Karpas-422 (cell line): ENCODE measurements at regions not wholly inside any gene's neighbourhood (a gene's known extent, or its start where the extent isn't known, plus 50 kb on each side); places are given as distances from the start of the nearest gene placed in this dataset.
"Not testable (repeated sequence)": the region's sequence is repeated elsewhere in the genome, so short reads cannot be mapped to it uniquely, and the experiment has no call there.

ENCODE experiments used
- DNase-seq: peaks from one replicate; pipeline ENCODE4 v3.0.0-alpha.2; 2015
- H2AFZ ChIP-seq: fragments of 200-600 bp; sonication (generic); 2 replicates; pipeline ENCODE4 v1.6.1; 2014; ENCODE audit warnings: antibody characterized with exemption, low read length, mixed read lengths
- H3K27ac ChIP-seq: fragments of 200-600 bp; sonication (generic); 2 replicates; pipeline ENCODE4 v1.5.1; 2014; ENCODE audit warnings: mild to moderate bottlenecking, low read length, moderate library complexity
- H3K27me3 ChIP-seq: fragments of 200-600 bp; sonication (generic); 2 replicates; pipeline ENCODE4 v1.6.1; 2014; ENCODE audit warnings: low read length, mixed read lengths
- H3K36me3 ChIP-seq: fragments of 200-600 bp; sonication (generic); 2 replicates; pipeline ENCODE4 v1.6.1; 2014; ENCODE audit warnings: low read length, mixed read lengths; ENCODE audit not compliant: insufficient read depth
- H3K4me1 ChIP-seq: fragments of 200-600 bp; sonication (generic); 2 replicates; pipeline ENCODE4 v1.6.1; 2014; ENCODE audit warnings: mild to moderate bottlenecking, low read length, mixed read lengths
- H3K4me2 ChIP-seq: fragments of 200-600 bp; sonication (generic); 2 replicates; pipeline ENCODE4 v1.6.1; 2014; ENCODE audit warnings: low read length, low read depth, mild to moderate bottlenecking; ENCODE audit not compliant: poor library complexity, severe bottlenecking
- H3K4me3 ChIP-seq: fragments of 200-600 bp; sonication (generic); 2 replicates; pipeline ENCODE4 v1.5.1; 2014; ENCODE audit warnings: mild to moderate bottlenecking, antibody characterized with exemption, low read length, mixed read lengths
- H3K79me2 ChIP-seq: fragments of 200-600 bp; sonication (generic); 2 replicates; pipeline ENCODE4 v1.6.1; 2014; ENCODE audit warnings: mild to moderate bottlenecking, low read length, mixed read lengths
- H3K9ac ChIP-seq: fragments of 200-600 bp; sonication (generic); 2 replicates; pipeline ENCODE4 v1.6.0; 2014; ENCODE audit warnings: low read length
- H3K9me2 ChIP-seq: fragments of 200-600 bp; sonication (generic), shearing (Covaris generic); replicated peaks from 2 replicates; pipeline ENCODE4 v1.6.0; 2014; ENCODE audit warnings: mild to moderate bottlenecking, low read length, moderate library complexity; ENCODE audit not compliant: insufficient read depth
- H3K9me3 ChIP-seq: fragments of 300-700, 200-600 bp; sonication (generic); 2 replicates; pipeline ENCODE4 v1.6.1; 2014; ENCODE audit warnings: low read length, mixed read lengths
- H4K20me1 ChIP-seq: fragments of 200-600 bp; sonication (generic); 2 replicates; pipeline ENCODE4 v1.6.1; 2014; ENCODE audit warnings: mild to moderate bottlenecking, antibody characterized with exemption, low read length, low read depth; ENCODE audit not compliant: insufficient read depth

GRCh38 chr6:76839505-76839904 lies 623.8 kb downstream of the HTR1B start:
- Histone ChIP-seq H2AFZ (no peak overlapping the region), H3K4me2 (no peak overlapping the region), H3K9me2 (no peaks in the 10 kb centered on the region), H3K27ac (no peak overlapping the region), H3K9ac (no peak overlapping the region), H3K27me3 (no peaks in the 10 kb centered on the region), H3K79me2 (no peaks in the 10 kb centered on the region), H3K4me1 (no peaks in the 10 kb centered on the region), H3K4me3 (no peak overlapping the region), H4K20me1 (no peaks in the 10 kb centered on the region), H3K36me3 (no peaks in the 10 kb centered on the region), H3K9me3 (peaks cover 24% of the 10 kb centered on the region)
- DNase-seq = no peak

- DNase-seq = no peak
- H3K4me3 ChIP-seq = no peak overlapping the region
- no peaks in the 10 kb centered on the region for H3K36me3 ChIP-seq
- H3K4me1 ChIP-seq = no peaks in the 10 kb centered on the region
- H3K27me3 ChIP-seq = no peaks in the 10 kb centered on the region
- H2AFZ ChIP-seq = no peak overlapping the region
- no peak overlapping the region for H3K27ac ChIP-seq
- H3K4me2 ChIP-seq = no peak overlapping the region
- no peak overlapping the region for H3K9ac ChIP-seq
- no peaks in the 10 kb centered on the region for H3K79me2 ChIP-seq
- H4K20me1 ChIP-seq = no peaks in the 10 kb centered on the region
- H3K9me2 ChIP-seq = no peaks in the 10 kb centered on the region
- H3K9me3 ChIP-seq = peaks cover 22% of the 10 kb centered on the region
These were observed 625.7 kb downstream of the HTR1B start for GRCh38 chr6:76837564-76837963.

GRCh38 chr6:76835695-76836094 lies 627.6 kb downstream of the HTR1B start:
- no peaks in the 10 kb centered on the region for H3K9me2 ChIP-seq
- H3K4me3 ChIP-seq = no peak overlapping the region
- no peak for DNase-seq
- H4K20me1 ChIP-seq = no peaks in the 10 kb centered on the region
- H3K27ac ChIP-seq = no peak overlapping the region
- no peak overlapping the region for H2AFZ ChIP-seq
- no peak overlapping the region for H3K9ac ChIP-seq
- H3K36me3 ChIP-seq = no peaks in the 10 kb centered on the region
- no peaks in the 10 kb centered on the region for H3K27me3 ChIP-seq
- H3K4me1 ChIP-seq = no peaks in the 10 kb centered on the region
- H3K9me3 ChIP-seq = peaks cover 22% of the 10 kb centered on the region
- H3K79me2 ChIP-seq = no peaks in the 10 kb centered on the region
- no peak overlapping the region for H3K4me2 ChIP-seq

- no peak for DNase-seq
- H3K36me3 ChIP-seq = no peaks in the 10 kb centered on the region
- H3K27ac ChIP-seq = no peak overlapping the region
- no peaks in the 10 kb centered on the region for H3K4me1 ChIP-seq
- no peaks in the 10 kb centered on the region for H4K20me1 ChIP-seq
- H3K9me3 ChIP-seq = peaks cover 20% of the 10 kb centered on the region
- H3K9me2 ChIP-seq = no peaks in the 10 kb centered on the region
- H3K79me2 ChIP-seq = no peaks in the 10 kb centered on the region
- H3K9ac ChIP-seq = no peak overlapping the region
- H2AFZ ChIP-seq = no peak overlapping the region
- no peak overlapping the region for H3K4me3 ChIP-seq
- no peak overlapping the region for H3K4me2 ChIP-seq
- H3K27me3 ChIP-seq = no peaks in the 10 kb centered on the region
These were observed 628.0 kb downstream of the HTR1B start for GRCh38 chr6:76835293-76835692.

GRCh38 chr6:76834399-76834798 lies 628.9 kb downstream of the HTR1B start:
- Histone ChIP-seq H3K4me1 (no peaks in the 10 kb centered on the region), H2AFZ (no peak overlapping the region), H3K4me3 (no peak overlapping the region), H3K9me2 (no peaks in the 10 kb centered on the region), H3K4me2 (no peak overlapping the region), H3K36me3 (no peaks in the 10 kb centered on the region), H3K9me3 (peaks cover 16% of the 10 kb centered on the region), H3K27me3 (no peaks in the 10 kb centered on the region), H3K27ac (no peak overlapping the region), H3K79me2 (no peaks in the 10 kb centered on the region), H3K9ac (no peak overlapping the region), H4K20me1 (no peaks in the 10 kb centered on the region)
- no peak for DNase-seq

GRCh38 chr6:76831299-76831698 lies 632.0 kb downstream of the HTR1B start:
- Histone ChIP-seq H3K4me2 (no peak overlapping the region), H3K79me2 (no peaks in the 10 kb centered on the region), H3K9me3 (peaks cover 13% of the 10 kb centered on the region), H3K4me1 (no peaks in the 10 kb centered on the region), H3K9me2 (no peaks in the 10 kb centered on the region), H3K27me3 (no peaks in the 10 kb centered on the region), H3K27ac (no peak overlapping the region), H2AFZ (no peak overlapping the region), H4K20me1 (no peaks in the 10 kb centered on the region), H3K9ac (no peak overlapping the region), H3K36me3 (no peaks in the 10 kb centered on the region), H3K4me3 (no peak overlapping the region)
- no peak for DNase-seq

- not testable (repeated sequence) for H4K20me1 ChIP-seq, H3K9me2 ChIP-seq, H3K4me2 ChIP-seq, H3K9ac ChIP-seq, H3K27me3 ChIP-seq, H3K4me3 ChIP-seq, DNase-seq, H3K79me2 ChIP-seq, H3K36me3 ChIP-seq, H3K27ac ChIP-seq, H2AFZ ChIP-seq, H3K9me3 ChIP-seq, H3K4me1 ChIP-seq
These were observed 639.7 kb downstream of the HTR1B start for GRCh38 chr6:76823578-76823977.

- H3K79me2 ChIP-seq = no peaks in the 10 kb centered on the region
- no peaks in the 10 kb centered on the region for H3K27me3 ChIP-seq
- H3K4me1 ChIP-seq = no peaks in the 10 kb centered on the region
- H3K9me3 ChIP-seq = peaks cover 7% of the 10 kb centered on the region
- H3K36me3 ChIP-seq = no peaks in the 10 kb centered on the region
- H4K20me1 ChIP-seq = no peaks in the 10 kb centered on the region
- no peak for DNase-seq
- H3K9me2 ChIP-seq = no peaks in the 10 kb centered on the region
- H3K27ac ChIP-seq = no peak overlapping the region
- H3K9ac ChIP-seq = no peak overlapping the region
- no peak overlapping the region for H3K4me2 ChIP-seq
- H3K4me3 ChIP-seq = no peak overlapping the region
- no peak overlapping the region for H2AFZ ChIP-seq
These were observed 644.8 kb downstream of the HTR1B start for GRCh38 chr6:76818451-76818850.

GRCh38 chr6:76817429-76817828 lies 645.9 kb downstream of the HTR1B start:
- no peak overlapping the region for H3K4me3 ChIP-seq
- no peaks in the 10 kb centered on the region for H3K36me3 ChIP-seq
- H3K4me2 ChIP-seq = no peak overlapping the region
- H2AFZ ChIP-seq = no peak overlapping the region
- no peak for DNase-seq
- H3K9me2 ChIP-seq = no peaks in the 10 kb centered on the region
- H3K9ac ChIP-seq = no peak overlapping the region
- H3K9me3 ChIP-seq = peaks cover 6% of the 10 kb centered on the region
- H3K27me3 ChIP-seq = no peaks in the 10 kb centered on the region
- no peaks in the 10 kb centered on the region for H3K79me2 ChIP-seq
- no peaks in the 10 kb centered on the region for H4K20me1 ChIP-seq
- no peaks in the 10 kb centered on the region for H3K4me1 ChIP-seq
- H3K27ac ChIP-seq = no peak overlapping the region
